Neural cell (in vitro differentiated cells): ENCODE measurements at regions not wholly inside any gene's neighbourhood (a gene's known extent, or its start where the extent isn't known, plus 50 kb on each side); places are given as distances from the start of the nearest gene placed in this dataset.

Experiments used
- EZH2 ChIP-seq: fragments of 200-600, 300-800 bp; shearing (Covaris generic), sonication (generic); IDR thresholded peaks from 2 replicates; pipeline ENCODE4 v1.6.1; 2014; ENCODE audit warnings: antibody characterized with exemption, low read length, borderline replicate concordance, mild to moderate bottlenecking; ENCODE audit not compliant: insufficient read depth, poor library complexity, severe bottlenecking
- MXI1 ChIP-seq: fragments of 450-650 bp; conservative IDR thresholded peaks from 2 replicates; pipeline ENCODE4 v1.6.1; 2014; ENCODE audit warnings: antibody characterized with exemption, mild to moderate bottlenecking; ENCODE audit not compliant: poor library complexity, severe bottlenecking
- POLR2AphosphoS5 ChIP-seq: IDR thresholded peaks from 2 replicates; pipeline ENCODE4 v1.6.1; 2012
- TAF1 ChIP-seq: IDR thresholded peaks from 2 replicates; pipeline ENCODE4 v1.6.1; 2012; ENCODE audit warnings: low read depth
- TF ChIP-seq, protein P1 (sequence below): IDR thresholded peaks from 2 replicates; pipeline ENCODE4 v1.6.1; 2012; ENCODE audit warnings: borderline replicate concordance

DNA sequence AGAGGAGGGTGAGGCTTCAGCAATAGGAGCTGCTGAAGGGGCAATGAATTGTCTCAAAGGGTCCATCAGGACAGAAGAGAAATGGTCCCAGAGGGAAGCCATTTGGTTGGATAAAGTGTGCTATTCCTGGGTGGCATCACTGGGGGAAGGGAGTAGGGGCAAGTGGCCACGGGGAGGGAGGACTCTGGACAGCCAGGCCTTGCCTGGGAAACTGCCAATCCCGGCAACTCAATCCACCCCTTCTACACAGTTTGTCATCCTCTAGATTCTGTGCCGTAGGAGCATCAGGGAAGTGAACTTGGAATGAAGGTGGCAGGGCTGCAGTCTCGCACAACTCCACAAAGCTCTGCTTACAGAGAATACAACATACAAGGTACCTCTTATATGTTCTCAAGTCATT, 59.5 kb upstream of the RIPOR2 start:
- TF ChIP-seq POLR2AphosphoS5 (no peak), MXI1 (no peak), TAF1 (no peak), EZH2 (no peak)
- TF ChIP-seq, protein P1, sequence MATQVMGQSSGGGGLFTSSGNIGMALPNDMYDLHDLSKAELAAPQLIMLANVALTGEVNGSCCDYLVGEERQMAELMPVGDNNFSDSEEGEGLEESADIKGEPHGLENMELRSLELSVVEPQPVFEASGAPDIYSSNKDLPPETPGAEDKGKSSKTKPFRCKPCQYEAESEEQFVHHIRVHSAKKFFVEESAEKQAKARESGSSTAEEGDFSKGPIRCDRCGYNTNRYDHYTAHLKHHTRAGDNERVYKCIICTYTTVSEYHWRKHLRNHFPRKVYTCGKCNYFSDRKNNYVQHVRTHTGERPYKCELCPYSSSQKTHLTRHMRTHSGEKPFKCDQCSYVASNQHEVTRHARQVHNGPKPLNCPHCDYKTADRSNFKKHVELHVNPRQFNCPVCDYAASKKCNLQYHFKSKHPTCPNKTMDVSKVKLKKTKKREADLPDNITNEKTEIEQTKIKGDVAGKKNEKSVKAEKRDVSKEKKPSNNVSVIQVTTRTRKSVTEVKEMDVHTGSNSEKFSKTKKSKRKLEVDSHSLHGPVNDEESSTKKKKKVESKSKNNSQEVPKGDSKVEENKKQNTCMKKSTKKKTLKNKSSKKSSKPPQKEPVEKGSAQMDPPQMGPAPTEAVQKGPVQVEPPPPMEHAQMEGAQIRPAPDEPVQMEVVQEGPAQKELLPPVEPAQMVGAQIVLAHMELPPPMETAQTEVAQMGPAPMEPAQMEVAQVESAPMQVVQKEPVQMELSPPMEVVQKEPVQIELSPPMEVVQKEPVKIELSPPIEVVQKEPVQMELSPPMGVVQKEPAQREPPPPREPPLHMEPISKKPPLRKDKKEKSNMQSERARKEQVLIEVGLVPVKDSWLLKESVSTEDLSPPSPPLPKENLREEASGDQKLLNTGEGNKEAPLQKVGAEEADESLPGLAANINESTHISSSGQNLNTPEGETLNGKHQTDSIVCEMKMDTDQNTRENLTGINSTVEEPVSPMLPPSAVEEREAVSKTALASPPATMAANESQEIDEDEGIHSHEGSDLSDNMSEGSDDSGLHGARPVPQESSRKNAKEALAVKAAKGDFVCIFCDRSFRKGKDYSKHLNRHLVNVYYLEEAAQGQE: no peak
